ENCODE measurements at regions not wholly inside any gene's neighbourhood (a gene's known extent, or its start where the extent isn't known, plus 50 kb on each side); places are given as distances from the start of the nearest gene placed in this dataset.

GRCh38 chr6:76708641-76709331 lies 636.3 kb upstream of the IMPG1 start:
- Histone ChIP-seq H3K36me3 (ENCODE audit: control insufficient read depth, insufficient read depth, low read length) (no peaks in the 10 kb centered on the region), H3K9me3 (ENCODE audit: control insufficient read depth, insufficient read depth, low read depth, low read length) (no peaks in the 10 kb centered on the region), H3K4me3 (ENCODE audit: low read depth in 2 of 2, low read length in 2 of 2) (no peak overlapping the region), H3K27ac (ENCODE audit: low read length) (no peak overlapping the region), H3K27me3 (ENCODE audit: control insufficient read depth, insufficient read depth, low read length) (no peaks in the 10 kb centered on the region), H3K4me1 (ENCODE audit: control insufficient read depth, insufficient read depth, low read length) (no peaks in the 10 kb centered on the region)
- ChIA-PET POLR2A (no interaction called here), CTCF (interaction anchor here (0.6 kb wide), 1 partner anchor 131 kb away, joined by 3 read pairs; no protein-coding TSS in a partner anchor)
- TF ChIP-seq TCF7L2 (IDR thresholded peaks at IDR 0.05; ENCODE audit: low read depth, low read length) (no peak), CTCF (IDR thresholded peaks at IDR 0.05) (no peak), REST (IDR thresholded peaks at IDR 0.05; ENCODE audit: insufficient read depth in 1 of 2, low read depth in 2 of 2, low read length in 1 of 2) (no peak), SIN3A (IDR thresholded peaks at IDR 0.05; ENCODE audit: borderline replicate concordance, insufficient read depth, low read depth, low read length) (no peak), POLR2AphosphoS5 (IDR thresholded peaks at IDR 0.05; ENCODE audit: low read depth, low read length) (no peak)
- in situ Hi-C loops (cut with HindIII; ENCODE audit: low pct_unique_long_range_greater_than_20kb, low sequenced_read_pairs): no loop called here
- no peak for DNase-seq (ENCODE audit: low read depth, low spot score)
- no TSS peak for BruUV-seq (replicated peaks)
- ATAC-seq: no peak
- intact Hi-C loops (cut with micrococcal nuclease; ENCODE audit: unreplicated experiment): no loop called here

GRCh38 chr6:76707630-76708029 lies 635.2 kb upstream of the IMPG1 start:
- H3K36me3 ChIP-seq (ENCODE audit: control insufficient read depth, insufficient read depth, low read length): no peaks in the 10 kb centered on the region
- ATAC-seq (no peak), DNase-seq (ENCODE audit: low read depth, low spot score) (no peak)
- no peak for TF ChIP-seq POLR2AphosphoS5 (IDR thresholded peaks at IDR 0.05; ENCODE audit: low read depth, low read length)
- TF ChIP-seq SIN3A (IDR thresholded peaks at IDR 0.05; ENCODE audit: borderline replicate concordance, insufficient read depth, low read depth, low read length): no peak
- no peak for TF ChIP-seq TCF7L2 (IDR thresholded peaks at IDR 0.05; ENCODE audit: low read depth, low read length)
- no peak for TF ChIP-seq REST (IDR thresholded peaks at IDR 0.05; ENCODE audit: insufficient read depth in 1 of 2, low read depth in 2 of 2, low read length in 1 of 2)
- no peak for TF ChIP-seq CTCF (IDR thresholded peaks at IDR 0.05)
- BruUV-seq (replicated peaks): no TSS peak
- H3K9me3 ChIP-seq (ENCODE audit: control insufficient read depth, insufficient read depth, low read depth, low read length): no peaks in the 10 kb centered on the region
- no peaks in the 10 kb centered on the region for H3K27me3 ChIP-seq (ENCODE audit: control insufficient read depth, insufficient read depth, low read length)
- in situ Hi-C loops (cut with HindIII; ENCODE audit: low pct_unique_long_range_greater_than_20kb, low sequenced_read_pairs) (no loop called here), intact Hi-C loops (cut with micrococcal nuclease; ENCODE audit: unreplicated experiment) (no loop called here)
- ChIA-PET POLR2A (interaction anchor here (0.6 kb wide), 1 partner anchor 108 kb away, joined by 3 read pairs; no protein-coding TSS in a partner anchor), CTCF (interaction anchor here (0.7 kb wide), 1 partner anchor 201 kb away, joined by 3 read pairs; no protein-coding TSS in a partner anchor)
- no peak overlapping the region for H3K4me3 ChIP-seq (ENCODE audit: low read depth in 2 of 2, low read length in 2 of 2)
- no peaks in the 10 kb centered on the region for H3K4me1 ChIP-seq (ENCODE audit: control insufficient read depth, insufficient read depth, low read length)
- no peak overlapping the region for H3K27ac ChIP-seq (ENCODE audit: low read length)

All from Panc1 (cell line).